RWPE1 (cell line): ENCODE measurements at regions not wholly inside any gene's neighbourhood (a gene's known extent, or its start where the extent isn't known, plus 50 kb on each side); places are given as distances from the start of the nearest gene placed in this dataset.
"Not testable (repeated sequence)": the region's sequence is repeated elsewhere in the genome, so short reads cannot be mapped to it uniquely, and the experiment has no call there.

Experiments
- CTCF ChIA-PET: fragments of 350-600 bp; sonication (Branson Sonifier 250); formaldehyde crosslinking; extraction: SDS; loops from one replicate; lab custom pipeline; 2021; lab: Yijun Ruan, JAX
- POLR2A ChIA-PET: fragments of 400-600 bp; formaldehyde crosslinking; extraction: SDS; loops from one replicate; lab custom pipeline; 2020; ENCODE audit warnings: antibody characterized with exemption; ENCODE audit not compliant: low non-redundant PET; lab: Yijun Ruan, JAX
- DNase-seq: peaks from one replicate; pipeline ENCODE4 v3.0.0; 2012; ENCODE audit warnings: low spot score
- H3K27ac ChIP-seq: fragments of 450-650 bp; 2 replicates; pipeline ENCODE4 v1.5.1; 2017
- CTCF ChIP-seq: fragments of 450-650 bp; conservative IDR thresholded peaks from 2 replicates; pipeline ENCODE4 v1.5.1; 2017; ENCODE audit warnings: low read depth, mild to moderate bottlenecking

- H3K27ac ChIP-seq = no peak overlapping the region
- ChIA-PET POLR2A (no interaction called here), CTCF (no interaction called here)
- TF ChIP-seq CTCF = no peak
- DNase-seq = no peak
Measured at GRCh38 chr6:10184371-10185227, 230.3 kb downstream of the TFAP2A start.

GRCh38 chr6:10180138-10181074 lies 234.5 kb downstream of the TFAP2A start:
- TF ChIP-seq CTCF = no peak
- DNase-seq = no peak
- H3K27ac ChIP-seq = no peak overlapping the region
- POLR2A ChIA-PET = no interaction called here
- CTCF ChIA-PET = interaction anchor here (0.6 kb wide), 1 partner anchor 930 kb away, joined by 13 read pairs; no protein-coding TSS in a partner anchor

GRCh38 chr6:10177704-10178103 lies 237.2 kb downstream of the TFAP2A start:
- POLR2A ChIA-PET = no interaction called here

GRCh38 chr6:10175362-10175761 lies 239.5 kb downstream of the TFAP2A start:
- CTCF ChIA-PET = no interaction called here
- no peak overlapping the region for H3K27ac ChIP-seq

More at GRCh38 chr6:10177704-10178103, 237.2 kb downstream of the TFAP2A start:
- CTCF ChIA-PET = no interaction called here
- DNase-seq = peak; percentile 39
- H3K27ac ChIP-seq = no peak overlapping the region
- no peak for TF ChIP-seq CTCF

GRCh38 chr6:10174761-10175160 lies 240.1 kb downstream of the TFAP2A start:
- POLR2A ChIA-PET = no interaction called here
- DNase-seq = no peak
- CTCF ChIA-PET = interaction anchor here (0.6 kb wide), 1 partner anchor 22 kb away, joined by 3 read pairs; no protein-coding TSS in a partner anchor
- no peak overlapping the region for H3K27ac ChIP-seq
- TF ChIP-seq CTCF = no peak

More at GRCh38 chr6:10175362-10175761, 239.5 kb downstream of the TFAP2A start:
- no peak for TF ChIP-seq CTCF
- peak; percentile 20 for DNase-seq
- POLR2A ChIA-PET = no interaction called here

GRCh38 chr6:10174056-10174455 lies 240.8 kb downstream of the TFAP2A start:
- no peak for DNase-seq
- TF ChIP-seq CTCF = no peak
- H3K27ac ChIP-seq = no peak overlapping the region
- POLR2A ChIA-PET = no interaction called here
- CTCF ChIA-PET = interaction anchor here (0.6 to 1.1 kb wide), 2 partner anchors 11 to 23 kb away, joined by 3 to 4 read pairs; no protein-coding TSS in a partner anchor

GRCh38 chr6:10171706-10172105 lies 243.2 kb downstream of the TFAP2A start:
- CTCF ChIA-PET, DNase-seq, H3K27ac ChIP-seq, POLR2A ChIA-PET: not testable (repeated sequence)
